ENCODE measurements at regions not wholly inside any gene's neighbourhood (a gene's known extent, or its start where the extent isn't known, plus 50 kb on each side); places are given as distances from the start of the nearest gene placed in this dataset.
A peak's percentile ranks its signal among the peaks of the same experiment; 100 is the strongest.
"Not testable (repeated sequence)": the region's sequence is repeated elsewhere in the genome, so short reads cannot be mapped to it uniquely, and the experiment has no call there.

- DNase-seq: no peak
Observed at GRCh38 chr5:29550523-29550922, 1643.0 kb upstream of the CDH6 start.

- no peak for DNase-seq
Observed at GRCh38 chr5:29548262-29548661, 1645.2 kb upstream of the CDH6 start.

GRCh38 chr5:29547236-29547865 is 1646.1 kb upstream of the CDH6 start:
- no peak for DNase-seq

DNA sequence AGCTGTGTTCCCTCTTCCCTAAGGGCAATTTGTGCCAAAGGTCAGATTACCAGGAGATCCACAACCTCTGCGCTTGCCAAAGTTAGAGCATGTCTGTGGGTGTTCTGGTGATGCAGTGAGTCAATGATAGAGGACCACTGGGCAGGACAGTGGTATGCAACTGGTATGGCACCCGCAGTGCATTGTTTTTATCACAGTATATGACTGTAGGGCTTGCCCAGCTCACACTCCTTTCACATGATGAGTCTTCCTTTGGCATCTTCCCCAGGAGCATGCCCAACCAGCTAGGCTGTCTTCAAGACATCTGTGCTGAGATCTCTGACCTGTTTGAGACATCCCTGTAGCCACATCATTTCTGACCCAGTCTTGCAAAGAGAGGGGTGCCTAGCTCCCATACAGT is 1650.0 kb upstream of the CDH6 start:
- DNase-seq: no peak

- DNase-seq: no peak
Observed at GRCh38 chr5:29524227-29524626, 1669.3 kb upstream of the CDH6 start.

DNA sequence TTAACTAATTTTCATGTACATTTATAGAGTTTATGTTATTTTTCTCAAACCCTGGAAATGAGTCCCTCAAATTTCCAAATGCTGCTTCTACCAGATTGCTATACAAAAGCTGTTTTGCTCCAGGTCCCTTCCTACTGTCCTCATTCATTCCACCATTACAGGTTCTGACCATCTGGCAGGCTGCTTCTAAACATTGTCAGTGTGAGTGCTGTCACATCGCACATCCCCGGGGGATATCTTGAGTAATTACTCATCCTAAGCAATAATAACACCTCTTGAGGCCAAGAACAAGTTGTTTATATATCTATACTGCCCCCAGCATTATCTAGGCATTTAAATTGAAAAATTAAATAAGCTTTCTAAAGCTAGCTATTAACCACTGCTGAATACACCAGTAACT is 1675.3 kb upstream of the CDH6 start:
- DNase-seq: peak; percentile 3

DNA sequence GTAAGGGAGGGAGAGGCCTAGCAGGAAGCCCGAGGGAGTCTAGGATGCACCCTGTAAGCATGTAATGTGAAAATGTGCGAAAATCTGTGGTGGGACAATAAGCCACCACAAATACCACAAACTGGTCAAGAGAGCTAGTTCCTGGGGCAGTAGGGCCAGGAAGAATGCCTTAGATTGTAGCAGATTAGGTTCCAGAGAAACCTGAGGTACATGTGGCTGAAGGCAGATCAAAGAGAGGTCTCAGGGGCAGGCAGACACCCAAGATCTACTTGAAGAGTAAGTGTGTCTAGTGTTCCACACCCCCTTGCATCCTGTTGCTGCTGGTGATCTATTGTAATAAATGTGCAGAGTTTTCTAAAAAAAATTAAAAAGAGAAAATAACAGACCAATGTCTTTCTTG is 1677.3 kb upstream of the CDH6 start:
- DNase-seq: no peak

- no peak for DNase-seq
Observed at GRCh38 chr5:29508131-29508530, 1685.4 kb upstream of the CDH6 start.

DNA sequence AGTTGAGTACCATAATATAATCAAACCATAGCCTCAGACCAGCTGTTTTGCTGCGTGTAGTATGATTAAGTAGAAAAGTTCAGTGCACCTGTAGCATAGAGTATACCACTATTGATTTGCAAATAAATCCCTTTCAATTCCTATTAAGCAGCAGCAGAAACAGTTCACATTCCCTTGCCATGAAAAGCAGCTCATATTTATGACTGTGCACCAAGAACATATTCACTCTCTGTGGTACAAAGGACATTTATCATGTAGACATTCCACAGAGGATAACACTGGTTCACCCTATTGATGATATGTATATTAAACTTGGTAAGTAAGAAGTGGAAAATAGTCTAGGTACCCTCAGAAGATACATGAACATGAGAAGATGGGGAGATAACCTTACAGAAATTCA is 1689.1 kb upstream of the CDH6 start:
- no peak for DNase-seq

DNA sequence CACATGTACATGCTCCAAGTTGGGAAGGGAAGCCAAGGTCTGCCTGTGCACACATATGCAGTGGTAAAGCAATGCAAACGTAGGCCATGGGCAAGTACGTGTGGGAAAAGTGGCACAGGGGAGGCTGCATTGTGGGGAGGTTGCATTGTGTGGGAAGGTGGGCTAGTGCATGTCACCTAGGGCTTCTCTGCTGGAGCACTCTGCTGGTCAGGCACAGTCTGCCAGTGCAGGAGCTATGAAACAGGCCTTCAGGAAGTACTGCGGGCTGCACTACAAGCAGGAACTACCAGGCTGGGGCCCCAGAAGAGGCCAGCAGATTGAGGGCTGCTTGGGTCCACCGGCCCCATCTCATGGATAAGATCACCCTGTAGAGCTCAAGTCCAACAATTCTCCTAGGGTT is 1694.6 kb upstream of the CDH6 start:
- DNase-seq: no peak

GRCh38 chr5:29498412-29498811 is 1695.1 kb upstream of the CDH6 start:
- no peak for DNase-seq

- DNase-seq: no peak
Observed at GRCh38 chr5:29485333-29485732, 1708.2 kb upstream of the CDH6 start.

GRCh38 chr5:29469581-29469980 is 1723.9 kb upstream of the CDH6 start:
- no peak for DNase-seq

DNA sequence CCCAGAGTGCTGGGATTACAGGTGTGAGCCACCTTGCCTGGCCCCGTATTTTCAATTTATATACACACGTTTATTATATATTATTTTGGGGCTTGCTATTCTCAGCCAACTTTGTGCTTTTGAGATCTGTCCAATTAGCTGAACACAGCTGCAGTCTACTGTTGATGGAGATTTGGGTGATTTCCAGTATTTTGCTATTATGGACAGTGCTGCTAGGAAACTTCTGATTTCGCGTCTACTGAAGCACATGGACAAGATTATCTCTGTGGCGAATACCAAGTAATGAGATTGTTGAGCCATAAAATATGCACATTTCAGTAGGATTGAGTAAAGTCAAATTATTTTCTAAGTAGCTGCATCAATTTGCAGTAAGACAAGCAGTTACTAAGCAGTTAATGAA is 1731.2 kb upstream of the CDH6 start:
- DNase-seq: no peak

DNA sequence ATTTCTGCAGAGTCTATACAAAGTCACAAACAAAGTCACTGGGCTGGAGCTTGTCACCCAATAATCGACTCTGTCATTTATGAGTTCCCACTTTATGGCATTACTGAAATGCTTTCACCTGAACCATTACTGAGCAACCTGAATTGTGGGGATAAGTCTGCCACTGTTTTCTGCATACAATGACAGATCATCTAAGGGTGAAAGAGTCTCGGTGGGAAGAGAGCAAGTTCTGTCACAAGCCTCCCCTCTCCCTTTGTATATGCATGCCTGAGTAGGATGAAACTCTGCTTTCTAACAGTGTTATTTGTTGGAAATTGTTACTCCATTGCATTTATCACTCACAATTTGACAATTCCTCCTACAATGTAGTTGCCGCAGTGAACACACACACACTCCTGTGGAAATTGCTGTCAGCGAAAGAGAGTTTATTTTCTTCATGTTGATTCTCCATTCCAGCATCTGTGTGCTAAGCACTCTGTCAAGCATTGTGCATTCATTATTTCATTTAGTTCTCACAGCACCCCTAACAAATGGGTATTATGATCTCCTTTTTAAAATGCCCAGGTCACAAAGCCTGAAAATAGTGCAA is 1732.4 kb upstream of the CDH6 start:
- DNase-seq: no peak

DNA sequence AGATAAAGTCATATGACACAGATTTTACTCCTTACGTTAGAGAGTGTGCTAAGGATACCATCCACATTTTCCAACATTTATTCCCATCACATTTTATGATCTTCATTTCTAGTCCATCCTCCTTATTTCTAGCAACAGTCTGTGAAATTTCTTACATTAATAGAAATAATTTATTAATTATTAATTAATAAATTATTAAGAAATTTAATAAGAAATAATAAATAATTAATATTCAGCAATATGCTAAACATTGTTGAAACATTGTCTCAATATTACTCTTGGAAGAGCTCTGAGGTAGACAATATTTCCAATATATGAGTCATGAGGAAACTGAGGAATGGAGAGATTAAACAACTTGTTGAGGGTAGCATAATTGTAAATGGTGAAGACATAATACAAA is 1742.5 kb upstream of the CDH6 start:
- DNase-seq: not testable (repeated sequence)

- no peak for DNase-seq
Observed at GRCh38 chr5:29414681-29415080, 1778.8 kb upstream of the CDH6 start.

GRCh38 chr5:29412979-29413378 is 1780.5 kb upstream of the CDH6 start:
- DNase-seq: no peak

GRCh38 chr5:29402270-29402669 is 1791.2 kb upstream of the CDH6 start:
- DNase-seq: no peak

DNA sequence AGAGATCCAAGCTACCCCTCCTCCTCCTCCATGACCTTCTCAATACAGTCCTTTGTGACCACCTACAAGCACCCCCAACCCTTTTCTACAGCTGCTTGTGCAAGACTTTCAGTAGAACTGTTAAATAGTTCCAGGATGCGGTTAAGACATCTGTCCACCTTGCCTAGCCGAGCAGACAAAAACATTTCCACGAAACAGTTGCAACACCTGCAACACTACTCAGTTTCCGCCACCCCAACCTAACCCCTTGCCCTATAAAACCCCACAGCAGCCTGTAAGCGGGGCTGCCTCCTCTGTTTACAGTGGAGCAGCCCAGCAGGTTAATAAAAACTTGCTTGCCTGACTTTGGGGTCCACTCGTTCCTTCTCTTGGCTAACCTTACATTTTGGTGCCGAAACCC is 1803.5 kb upstream of the CDH6 start:
- no peak for DNase-seq

DNA sequence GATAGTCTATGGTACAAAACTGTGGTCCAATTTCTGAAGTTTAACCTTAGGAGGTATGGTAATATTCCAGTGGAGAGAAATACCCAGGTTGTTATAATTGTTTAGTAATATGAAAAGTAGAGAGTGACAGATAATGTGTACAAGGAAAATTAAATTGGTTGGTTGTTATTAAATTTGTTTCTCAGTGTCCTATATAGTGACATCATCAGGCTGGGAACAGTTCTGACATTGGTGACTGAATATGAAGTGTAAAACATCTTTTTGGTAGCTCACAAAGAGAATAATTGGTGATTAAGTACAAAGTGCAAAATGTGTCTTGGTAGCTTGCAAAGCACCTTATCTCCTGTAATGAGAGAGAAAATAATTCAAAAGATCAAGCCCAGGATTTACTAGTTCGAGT is 1806.1 kb upstream of the CDH6 start:
- no peak for DNase-seq

GRCh38 chr5:29382780-29383179 is 1810.7 kb upstream of the CDH6 start:
- no peak for DNase-seq

DNA sequence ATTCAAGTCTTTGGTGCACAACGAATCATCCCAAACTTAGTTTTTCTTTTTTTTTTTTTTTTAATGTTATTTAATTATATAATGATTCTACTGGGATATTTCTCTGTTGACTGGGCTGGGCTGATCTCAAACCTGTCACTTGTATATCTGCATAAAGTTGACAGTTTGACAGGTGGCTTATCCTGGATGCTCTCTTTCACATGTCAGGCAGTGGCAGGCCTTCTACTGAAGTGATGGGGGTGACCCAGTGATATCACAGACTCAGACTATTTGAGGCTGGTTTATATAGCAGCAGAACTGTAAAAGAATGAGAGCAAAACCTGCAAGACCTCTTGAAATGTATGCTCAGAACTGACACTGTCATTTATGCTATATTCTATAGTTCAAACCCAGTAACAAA is 1813.5 kb upstream of the CDH6 start:
- DNase-seq: no peak

DNA sequence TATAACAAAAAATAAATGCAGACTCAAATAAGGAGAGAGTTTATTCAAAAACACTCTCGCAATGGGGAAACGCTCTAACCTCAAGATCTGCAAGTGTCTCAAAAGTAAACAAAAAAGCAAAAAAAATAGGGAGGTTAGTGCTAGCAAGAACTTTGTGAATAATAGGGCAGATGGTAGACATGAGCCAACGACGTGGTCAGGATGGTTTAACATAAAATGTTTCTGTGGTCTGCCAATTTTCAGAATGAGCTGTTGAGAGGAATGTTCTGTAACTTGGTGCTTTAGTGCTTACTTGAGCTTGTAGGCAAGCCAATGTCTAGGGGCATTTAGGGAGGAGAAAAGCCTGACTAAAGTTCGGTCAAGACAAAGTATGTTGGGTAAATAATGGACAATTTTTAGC is 1813.9 kb upstream of the CDH6 start:
- no peak for DNase-seq

- DNase-seq: no peak
Observed at GRCh38 chr5:29378104-29378503, 1815.4 kb upstream of the CDH6 start.

All from NCI-H2171 treated with DMSO at 0.1 percent for 48 hours (cell line).